Fibroblast of lung (primary cell): ENCODE measurements at regions not wholly inside any gene's neighbourhood (a gene's known extent, or its start where the extent isn't known, plus 50 kb on each side); places are given as distances from the start of the nearest gene placed in this dataset.

Experiments
- DNase-seq, 2 donors: peaks; one replicate each; pipeline versions ENCODE4 v3.0.0 to v3.0.0-alpha.2; 2010; ENCODE audit warnings: low read depth in 2 of 2
- H2AFZ ChIP-seq: 2 replicates; pipeline ENCODE4 v1.5.1; 2012; ENCODE audit warnings: low read length, control low read depth, inconsistent platforms
- H3K27ac ChIP-seq: 2 replicates; pipeline ENCODE4 v1.5.1; 2011; ENCODE audit warnings: low read length, control low read depth; ENCODE audit not compliant: insufficient read depth
- H3K27me3 ChIP-seq: 2 replicates; pipeline ENCODE4 v1.5.1; 2011; ENCODE audit warnings: mild to moderate bottlenecking, low read length; ENCODE audit not compliant: control insufficient read depth, insufficient read depth
- H3K36me3 ChIP-seq: 2 replicates; pipeline ENCODE4 v1.5.1; 2011; ENCODE audit warnings: low read length; ENCODE audit not compliant: control insufficient read depth, insufficient read depth
- H3K4me1 ChIP-seq: 2 replicates; pipeline ENCODE4 v1.5.1; 2011; ENCODE audit warnings: low read length; ENCODE audit not compliant: control insufficient read depth, insufficient read depth; ENCODE audit errors: extremely low read depth
- H3K4me2 ChIP-seq: 2 replicates; pipeline ENCODE4 v1.5.1; 2011; ENCODE audit warnings: low read length, control low read depth; ENCODE audit not compliant: insufficient read depth; ENCODE audit errors: extremely low read depth
- H3K4me3 ChIP-seq, 4 experiments: fragments of 200-600 bp in 1 of 4; sonication (generic) in 1 of 4; replicated peaks in 1 of 4; 2 replicates each; pipeline ENCODE4 v1.5.1; 2011 to 2016; ENCODE audit warnings: low read length in 4 of 4, low read depth in 3 of 4, mild to moderate bottlenecking in 3 of 4, control low read depth in 2 of 4, inconsistent platforms in 1 of 4, mixed read lengths in 1 of 4; ENCODE audit not compliant: insufficient read depth in 1 of 4; ENCODE audit errors: control extremely low read depth in 1 of 4
- H3K79me2 ChIP-seq: 2 replicates; pipeline ENCODE4 v1.5.1; 2012; ENCODE audit warnings: mild to moderate bottlenecking, low read length, inconsistent platforms; ENCODE audit not compliant: control insufficient read depth, insufficient read depth
- H3K9ac ChIP-seq: 2 replicates; pipeline ENCODE4 v1.5.1; 2011; ENCODE audit warnings: mild to moderate bottlenecking, low read length, control low read depth; ENCODE audit not compliant: insufficient read depth
- H3K9me3 ChIP-seq: 2 replicates; pipeline ENCODE4 v1.5.1; 2012; ENCODE audit warnings: low read depth, low read length; ENCODE audit not compliant: control insufficient read depth, insufficient read depth
- H4K20me1 ChIP-seq: 2 replicates; pipeline ENCODE4 v1.5.1; 2011; ENCODE audit warnings: low read length; ENCODE audit not compliant: control insufficient read depth, insufficient read depth; ENCODE audit errors: extremely low read depth
- CTCF ChIP-seq, 2 donors: IDR thresholded peaks in 1 of 2; conservative IDR thresholded peaks in 1 of 2; 1 replicate in 1 of 2; 2 replicates in 1 of 2; pipeline ENCODE4 v1.5.1; 2011 to 2012; ENCODE audit warnings: low read length in 2 of 2, control low read depth in 1 of 2, inconsistent platforms in 1 of 2, low read depth in 1 of 2, mild to moderate bottlenecking in 1 of 2
- EZH2 ChIP-seq: IDR thresholded peaks from 2 replicates; pipeline ENCODE4 v1.5.1; 2012; ENCODE audit warnings: low read length, control low read depth, mild to moderate bottlenecking; ENCODE audit errors: missing control alignments

- Histone ChIP-seq H3K79me2 (no peaks in the 10 kb centered on the region), H3K9ac (no peak overlapping the region), H4K20me1 (no peaks in the 10 kb centered on the region), H3K9me3 (no peaks in the 10 kb centered on the region), H3K4me1 (no peaks in the 10 kb centered on the region), H2AFZ (no peak overlapping the region), H3K36me3 (no peaks in the 10 kb centered on the region), H3K4me2 (no peak overlapping the region), H3K27me3 (no peaks in the 10 kb centered on the region), H3K27ac (no peak overlapping the region), H3K4me3 (no peak overlapping the region)
- DNase-seq: no peak
- TF ChIP-seq EZH2 (no peak), CTCF (conservative IDR thresholded peaks at IDR 0.05 in 1 of 2, IDR thresholded peaks at IDR 0.05 in 1 of 2; ENCODE audit: low read depth in 1 of 2, low read length in 2 of 2) (no peak)
These were observed 172.2 kb upstream of the ARHGAP24 start for GRCh38 chr4:85302756-85303155.

GRCh38 chr4:85318415-85318814 lies 156.5 kb upstream of the ARHGAP24 start:
- H4K20me1 ChIP-seq: no peaks in the 10 kb centered on the region
- no peaks in the 10 kb centered on the region for H3K9me3 ChIP-seq
- no peaks in the 10 kb centered on the region for H3K36me3 ChIP-seq
- no peak overlapping the region for H3K4me3 ChIP-seq
- no peaks in the 10 kb centered on the region for H3K4me1 ChIP-seq
- H3K27ac ChIP-seq: no peak overlapping the region
- H2AFZ ChIP-seq: no peak overlapping the region
- no peak overlapping the region for H3K4me2 ChIP-seq
- DNase-seq: no peak
- H3K27me3 ChIP-seq: no peaks in the 10 kb centered on the region
- H3K9ac ChIP-seq: no peak overlapping the region
- TF ChIP-seq EZH2: no peak
- H3K79me2 ChIP-seq: no peaks in the 10 kb centered on the region

- Histone ChIP-seq H3K4me2 (no peak overlapping the region), H3K79me2 (no peaks in the 10 kb centered on the region), H3K27me3 (no peaks in the 10 kb centered on the region), H3K4me1 (no peaks in the 10 kb centered on the region), H3K27ac (no peak overlapping the region), H3K9me3 (no peaks in the 10 kb centered on the region), H3K9ac (no peak overlapping the region), H2AFZ (no peak overlapping the region), H4K20me1 (no peaks in the 10 kb centered on the region), H3K4me3 (no peak overlapping the region), H3K36me3 (no peaks in the 10 kb centered on the region)
- no peak for DNase-seq
- TF ChIP-seq EZH2 (no peak), CTCF (conservative IDR thresholded peaks at IDR 0.05 in 1 of 2, IDR thresholded peaks at IDR 0.05 in 1 of 2; ENCODE audit: low read depth in 1 of 2, low read length in 2 of 2) (no peak)
These were observed 116.1 kb upstream of the ARHGAP24 start for GRCh38 chr4:85358831-85359230.
